Prostate gland (tissue), 2 donors: ENCODE measurements at regions not wholly inside any gene's neighbourhood (a gene's known extent, or its start where the extent isn't known, plus 50 kb on each side); places are given as distances from the start of the nearest gene placed in this dataset.

Experiments used
- CTCF ChIP-seq, 4 experiments: fragments of 200-600 bp in 2 of 4; fragments of 450-650 bp in 2 of 4; sonication (generic) in 2 of 4; IDR thresholded peaks; 1 replicate in 3 of 4; 2 replicates in 1 of 4; pipeline ENCODE4 v1.5.1; 2016 to 2019; ENCODE audit warnings: antibody characterized with exemption in 4 of 4, mild to moderate bottlenecking in 2 of 4, moderate library complexity in 2 of 4
- POLR2A ChIP-seq: fragments of 450-650 bp; IDR thresholded peaks from one replicate; pipeline ENCODE4 v1.6.1; 2016; ENCODE audit warnings: antibody characterized with exemption, mild to moderate bottlenecking
- POLR2AphosphoS5 ChIP-seq: sonication (generic); formaldehyde crosslinking; IDR thresholded peaks from one replicate; pipeline ENCODE4 v1.6.1; 2017; ENCODE audit warnings: antibody characterized with exemption

- no peak for TF ChIP-seq CTCF (IDR thresholded peaks at IDR 0.05)
- TF ChIP-seq POLR2A: no peak
- TF ChIP-seq POLR2AphosphoS5: no peak
Observed at GRCh38 chr6:62612471-62612870, 326.4 kb upstream of the KHDRBS2 start.
